ENCODE measurements at regions not wholly inside any gene's neighbourhood (a gene's known extent, or its start where the extent isn't known, plus 50 kb on each side); places are given as distances from the start of the nearest gene placed in this dataset.
A peak's percentile ranks its signal among the peaks of the same experiment; 100 is the strongest.

- Mint-ChIP-seq H3K36me3 (no peaks in the 10 kb centered on the region), H3K4me3 (no peak overlapping the region), H3K27me3 (peaks cover 9% of the 10 kb centered on the region), H3K4me1 (no peaks in the 10 kb centered on the region), H3K9me3 (peaks cover 0 to 35% (median 11%) of the 10 kb centered on the region in 3 donors), H3K27ac (no peak overlapping the region)
Measured at GRCh38 chr3:13708871-13709595, 160.1 kb downstream of the FBLN2 start.

GRCh38 chr3:13708301-13708700, 159.4 kb downstream of the FBLN2 start:
- H3K27me3 Mint-ChIP-seq: peaks cover 9% of the 10 kb centered on the region
- no peaks in the 10 kb centered on the region for H3K36me3 Mint-ChIP-seq
- peaks cover 0 to 35% (median 5%) of the 10 kb centered on the region in 3 donors for H3K9me3 Mint-ChIP-seq
- H3K4me1 Mint-ChIP-seq: no peaks in the 10 kb centered on the region
- H3K4me3 Mint-ChIP-seq: no peak overlapping the region
- no peak overlapping the region for H3K27ac Mint-ChIP-seq

GRCh38 chr3:13707456-13707855, 158.5 kb downstream of the FBLN2 start:
- H3K4me1 Mint-ChIP-seq: no peaks in the 10 kb centered on the region
- H3K27ac Mint-ChIP-seq: no peak overlapping the region
- H3K36me3 Mint-ChIP-seq: no peaks in the 10 kb centered on the region
- peaks cover 0 to 35% (median 5%) of the 10 kb centered on the region in 3 donors for H3K9me3 Mint-ChIP-seq
- H3K4me3 Mint-ChIP-seq: no peak overlapping the region
- peaks cover 13% of the 10 kb centered on the region for H3K27me3 Mint-ChIP-seq

GRCh38 chr3:13706886-13707285, 158.0 kb downstream of the FBLN2 start:
- Mint-ChIP-seq H3K27ac (no peak overlapping the region), H3K9me3 (peaks cover 0 to 30% (median 5%) of the 10 kb centered on the region in 3 donors), H3K27me3 (peaks cover 13% of the 10 kb centered on the region), H3K36me3 (no peaks in the 10 kb centered on the region), H3K4me3 (no peak overlapping the region), H3K4me1 (no peaks in the 10 kb centered on the region)

- no peaks in the 10 kb centered on the region for H3K4me1 Mint-ChIP-seq
- H3K9me3 Mint-ChIP-seq: peaks cover 0 to 27% (median 5%) of the 10 kb centered on the region in 3 donors
- no peak overlapping the region for H3K4me3 Mint-ChIP-seq
- H3K27ac Mint-ChIP-seq: peak overlapping the region in 1 of 3 donors; percentile 48
- no peaks in the 10 kb centered on the region for H3K36me3 Mint-ChIP-seq
- peaks cover 15% of the 10 kb centered on the region for H3K27me3 Mint-ChIP-seq
Measured at GRCh38 chr3:13706451-13706850, 157.5 kb downstream of the FBLN2 start.

DNA sequence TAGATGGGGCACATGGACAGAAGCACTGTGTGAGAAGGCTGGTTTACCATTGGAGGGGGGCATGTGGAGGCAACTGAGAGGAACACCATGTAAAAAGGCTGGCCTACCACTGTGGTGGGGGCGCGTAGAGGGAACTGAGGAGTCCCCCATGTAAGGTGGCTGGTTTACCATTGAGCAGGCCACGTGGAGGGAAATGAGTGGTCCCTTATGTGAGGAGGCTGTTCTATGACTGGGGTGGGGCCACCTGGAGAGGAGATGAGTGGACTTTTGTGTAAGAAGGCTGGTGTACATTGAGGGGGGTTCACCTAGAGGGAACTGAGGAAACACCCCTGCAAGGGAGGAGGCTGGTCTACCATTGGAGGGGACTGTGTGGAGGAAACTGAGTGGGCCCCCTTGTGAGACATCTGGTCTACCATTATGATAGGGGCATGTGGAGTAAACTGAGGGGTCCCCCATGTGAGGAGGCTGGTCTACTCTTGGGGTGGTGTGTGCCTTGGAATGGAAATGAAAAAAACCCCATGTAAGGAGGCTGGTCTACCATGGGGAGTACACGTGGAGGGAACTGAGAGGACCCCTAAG, 156.9 kb downstream of the FBLN2 start:
- no peaks in the 10 kb centered on the region for H3K4me1 Mint-ChIP-seq
- H3K27me3 Mint-ChIP-seq: peaks cover 17% of the 10 kb centered on the region
- no peaks in the 10 kb centered on the region for H3K36me3 Mint-ChIP-seq
- H3K4me3 Mint-ChIP-seq: no peak overlapping the region
- H3K27ac Mint-ChIP-seq: peak overlapping the region in 1 of 3 donors; percentile 48
- H3K9me3 Mint-ChIP-seq: peaks cover 0 to 22% (median under 1%) of the 10 kb centered on the region in 3 donors

GRCh38 chr3:13705051-13705450, 156.1 kb downstream of the FBLN2 start:
- H3K36me3 Mint-ChIP-seq: no peaks in the 10 kb centered on the region
- peaks cover 0 to 22% (median 0%) of the 10 kb centered on the region in 3 donors for H3K9me3 Mint-ChIP-seq
- H3K27me3 Mint-ChIP-seq: peaks cover 17% of the 10 kb centered on the region
- H3K4me3 Mint-ChIP-seq: peak overlapping the region in 1 of 4 donors; percentile 34
- H3K4me1 Mint-ChIP-seq: no peaks in the 10 kb centered on the region
- H3K27ac Mint-ChIP-seq: no peak overlapping the region

- no peaks in the 10 kb centered on the region for H3K4me1 Mint-ChIP-seq
- H3K27ac Mint-ChIP-seq: peak overlapping the region in 1 of 3 donors; percentile 73
- peaks cover 17% of the 10 kb centered on the region for H3K27me3 Mint-ChIP-seq
- H3K36me3 Mint-ChIP-seq: no peaks in the 10 kb centered on the region
- H3K9me3 Mint-ChIP-seq: peaks cover 0 to 19% (median 0%) of the 10 kb centered on the region in 3 donors
- no peak overlapping the region for H3K4me3 Mint-ChIP-seq
Measured at GRCh38 chr3:13704174-13704573, 155.2 kb downstream of the FBLN2 start.

- Mint-ChIP-seq H3K27ac (no peak overlapping the region), H3K9me3 (peaks cover 0 to 18% (median 0%) of the 10 kb centered on the region in 3 donors), H3K4me1 (no peaks in the 10 kb centered on the region), H3K27me3 (peaks cover 23% of the 10 kb centered on the region), H3K4me3 (peak overlapping the region in 1 of 4 donors; percentile 15), H3K36me3 (no peaks in the 10 kb centered on the region)
Measured at GRCh38 chr3:13703071-13703470, 154.1 kb downstream of the FBLN2 start.

GRCh38 chr3:13702286-13702685, 153.4 kb downstream of the FBLN2 start:
- Mint-ChIP-seq H3K27ac (no peak overlapping the region), H3K27me3 (peaks cover 29% of the 10 kb centered on the region), H3K9me3 (peaks cover 0 to 16% (median 0%) of the 10 kb centered on the region in 3 donors)

DNA sequence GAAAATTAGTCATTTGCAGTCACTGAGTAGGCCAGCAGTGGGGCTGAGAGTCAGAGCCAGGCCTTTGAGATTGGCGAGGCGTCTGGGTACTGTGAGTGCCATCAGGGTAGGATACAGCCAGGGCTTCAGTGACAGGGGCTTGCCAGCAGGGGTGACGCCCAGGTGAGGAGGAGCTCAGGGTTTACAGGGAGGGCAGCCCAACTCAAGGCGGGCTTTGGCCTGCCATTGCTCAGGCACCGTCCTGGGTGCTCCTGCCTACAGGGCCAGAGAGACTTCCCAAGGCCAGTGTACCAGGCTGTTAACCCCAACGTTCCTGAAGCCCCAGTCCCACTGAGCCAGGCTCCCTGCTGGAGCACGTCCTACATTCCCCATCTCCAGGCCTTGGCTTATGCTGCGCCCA, 152.0 kb downstream of the FBLN2 start:
- Mint-ChIP-seq H3K4me3 (no peak overlapping the region), H3K27me3 (peaks cover 33% of the 10 kb centered on the region), H3K36me3 (no peaks in the 10 kb centered on the region), H3K27ac (no peak overlapping the region), H3K9me3 (peaks cover 0 to 11% (median 0%) of the 10 kb centered on the region in 3 donors), H3K4me1 (no peaks in the 10 kb centered on the region)

More at GRCh38 chr3:13702286-13702685, 153.4 kb downstream of the FBLN2 start:
- Mint-ChIP-seq H3K4me1 (no peaks in the 10 kb centered on the region), H3K4me3 (no peak overlapping the region), H3K36me3 (no peaks in the 10 kb centered on the region)

DNA sequence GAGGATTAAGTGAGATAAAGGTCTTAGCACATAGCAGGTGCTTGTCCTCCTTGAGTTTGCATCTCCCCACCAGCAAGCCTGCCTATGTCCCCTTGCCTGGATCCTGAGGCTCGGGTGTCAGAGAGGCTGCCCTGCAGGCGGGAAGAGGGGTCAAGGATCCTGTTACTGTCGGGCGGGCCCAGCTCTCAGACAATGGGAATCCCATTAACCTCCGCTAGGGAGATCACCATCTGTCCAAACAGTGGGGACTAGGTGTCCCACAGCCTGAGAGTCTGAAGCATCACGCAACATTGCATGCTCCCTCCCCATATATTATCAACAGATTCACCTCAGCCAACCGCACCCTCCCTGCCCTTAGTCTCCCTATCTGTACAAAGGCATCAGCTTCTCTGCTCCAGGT, 151.4 kb downstream of the FBLN2 start:
- Mint-ChIP-seq H3K4me3 (peak overlapping the region in 1 of 4 donors; percentile 61), H3K9me3 (peaks cover 0 to 6% (median 0%) of the 10 kb centered on the region in 3 donors), H3K4me1 (no peaks in the 10 kb centered on the region), H3K27ac (no peak overlapping the region), H3K36me3 (no peaks in the 10 kb centered on the region), H3K27me3 (peaks cover 32% of the 10 kb centered on the region)

DNA sequence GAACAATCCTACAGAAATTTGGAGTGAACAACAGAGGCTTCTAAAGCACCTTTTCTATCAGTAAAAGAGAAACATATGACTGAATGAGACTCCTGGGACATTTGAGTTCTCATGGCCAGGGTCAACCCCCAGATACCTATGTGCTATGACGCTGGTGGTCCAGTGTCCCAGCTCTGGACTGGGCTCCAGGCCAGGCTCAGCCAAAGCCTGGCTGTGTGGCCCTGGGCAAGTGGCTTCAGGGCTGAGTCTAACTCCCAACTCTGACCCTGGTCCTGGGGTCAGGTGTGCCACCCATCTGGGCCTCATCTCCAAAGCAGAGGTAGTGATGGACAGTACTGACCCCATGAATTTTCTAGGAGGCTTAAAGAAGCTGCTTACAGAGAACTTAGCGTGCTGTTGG, 147.8 kb downstream of the FBLN2 start:
- Mint-ChIP-seq H3K27me3 (peaks cover 24% of the 10 kb centered on the region), H3K4me1 (no peaks in the 10 kb centered on the region), H3K36me3 (no peaks in the 10 kb centered on the region), H3K9me3 (peaks cover 0 to 12% (median 5%) of the 10 kb centered on the region in 3 donors), H3K4me3 (no peak overlapping the region), H3K27ac (no peak overlapping the region)

GRCh38 chr3:13693441-13693840, 144.5 kb downstream of the FBLN2 start:
- Mint-ChIP-seq H3K27ac (no peak overlapping the region), H3K4me1 (no peaks in the 10 kb centered on the region), H3K4me3 (no peak overlapping the region), H3K36me3 (no peaks in the 10 kb centered on the region), H3K27me3 (peaks cover 18% of the 10 kb centered on the region), H3K9me3 (peaks cover 0 to 12% (median 5%) of the 10 kb centered on the region in 3 donors)

DNA sequence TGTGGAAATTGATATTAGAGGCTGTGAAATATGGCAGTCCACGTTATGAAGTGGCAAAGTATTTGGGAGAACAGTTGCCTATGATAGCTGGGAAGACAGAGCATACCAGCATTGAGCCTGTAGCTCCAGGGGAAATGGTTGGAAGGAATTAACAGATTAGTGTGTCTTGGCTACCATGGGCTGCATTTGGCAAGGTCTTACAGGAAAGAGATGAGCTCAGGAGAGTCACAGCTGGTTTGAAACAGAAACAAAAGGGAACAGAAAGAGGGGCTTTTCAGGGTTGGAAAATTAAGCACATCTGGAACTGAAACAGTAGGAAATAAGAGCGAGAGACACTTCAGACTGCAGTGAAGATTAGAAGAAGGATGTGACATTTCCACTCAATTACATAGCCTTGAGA, 141.7 kb downstream of the FBLN2 start:
- H3K9me3 Mint-ChIP-seq: peaks cover 0 to 12% (median 5%) of the 10 kb centered on the region in 3 donors
- no peak overlapping the region for H3K27ac Mint-ChIP-seq
- no peaks in the 10 kb centered on the region for H3K36me3 Mint-ChIP-seq
- peaks cover 8% of the 10 kb centered on the region for H3K27me3 Mint-ChIP-seq
- H3K4me1 Mint-ChIP-seq: no peaks in the 10 kb centered on the region
- H3K4me3 Mint-ChIP-seq: no peak overlapping the region

All from IgD-negative memory B cell (primary cell).